NCI-H1417 (cell line): ENCODE measurements at regions not wholly inside any gene's neighbourhood (a gene's known extent, or its start where the extent isn't known, plus 50 kb on each side); places are given as distances from the start of the nearest gene placed in this dataset.
"Not testable (repeated sequence)": the region's sequence is repeated elsewhere in the genome, so short reads cannot be mapped to it uniquely, and the experiment has no call there.

Experiments used
- DNase-seq, 3 experiments: peaks; one replicate each; lab custom pipeline; 2025; lab: John Stamatoyannopoulos, UW

DNA sequence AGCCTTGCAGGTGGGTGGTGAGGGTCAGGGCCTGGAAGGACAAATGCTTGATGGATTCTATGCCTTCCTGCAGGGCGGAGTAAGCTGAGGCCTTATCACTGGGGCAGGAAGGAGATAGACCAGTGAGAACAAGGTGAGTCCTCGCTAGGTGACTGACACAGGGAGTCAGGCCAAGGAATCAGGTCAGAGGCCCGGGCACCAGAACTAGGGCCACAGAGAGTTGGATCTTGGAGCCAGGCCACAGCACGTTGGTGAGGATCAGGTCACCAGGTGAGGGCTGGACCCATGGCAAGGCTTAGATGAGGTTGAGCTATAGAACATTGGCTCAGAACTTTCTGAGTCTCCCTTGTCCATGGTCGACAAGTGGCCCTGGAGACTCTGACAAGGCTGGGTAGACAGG is 328.2 kb downstream of the FOXO1 start:
- no peak for DNase-seq

DNA sequence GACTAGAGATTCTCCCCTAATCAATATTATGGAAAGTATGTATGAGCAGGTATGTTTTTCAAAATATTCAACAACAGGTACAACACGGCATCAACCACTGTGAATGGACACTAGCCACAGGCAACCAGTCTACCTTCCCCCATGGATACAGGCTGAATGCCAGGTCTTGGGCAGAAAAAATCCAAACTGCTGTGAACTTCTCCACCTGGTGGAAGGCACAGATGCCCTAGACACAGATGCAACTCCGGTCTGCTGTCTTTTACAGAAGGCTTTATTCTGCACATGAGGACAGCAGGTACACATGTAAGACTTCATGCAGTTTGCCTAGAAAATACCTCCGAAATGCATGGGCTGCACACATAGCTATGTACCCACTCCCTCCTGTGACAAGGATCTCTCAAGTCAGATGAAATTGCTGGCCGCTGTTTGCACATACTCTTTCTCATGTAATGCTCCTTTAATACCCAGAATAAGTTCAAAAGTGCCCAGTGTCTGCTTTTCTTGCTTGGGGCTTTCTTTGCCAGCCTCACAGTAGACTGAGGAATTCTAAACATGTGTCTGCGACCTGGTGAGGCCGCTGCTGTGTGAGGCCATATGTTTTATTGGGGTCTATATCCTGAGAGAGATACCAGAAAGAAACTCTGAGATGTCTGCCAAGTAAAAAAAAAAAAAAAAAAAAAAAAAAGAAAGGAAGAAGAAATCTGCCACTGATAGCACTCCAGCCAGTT is 325.9 kb downstream of the FOXO1 start:
- DNase-seq, result no peak

DNA sequence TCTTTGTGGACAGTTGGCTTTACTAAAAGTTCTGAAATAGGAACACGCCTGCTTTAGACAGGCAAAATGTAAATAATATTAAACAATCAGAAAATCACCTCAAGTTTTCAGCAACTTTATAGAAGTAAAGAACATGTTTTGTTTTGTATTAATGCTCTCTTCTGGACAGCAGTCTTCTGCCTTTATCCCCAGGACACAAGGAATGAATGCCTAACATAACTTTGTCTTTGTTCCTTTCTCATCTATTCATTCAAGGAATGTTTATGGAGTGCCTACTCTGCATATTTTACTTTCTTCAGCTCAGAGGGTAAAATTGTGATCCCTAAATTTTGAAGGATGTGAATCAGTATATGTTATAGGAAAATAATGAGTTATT is 325.4 kb downstream of the FOXO1 start:
- no peak for DNase-seq

DNA sequence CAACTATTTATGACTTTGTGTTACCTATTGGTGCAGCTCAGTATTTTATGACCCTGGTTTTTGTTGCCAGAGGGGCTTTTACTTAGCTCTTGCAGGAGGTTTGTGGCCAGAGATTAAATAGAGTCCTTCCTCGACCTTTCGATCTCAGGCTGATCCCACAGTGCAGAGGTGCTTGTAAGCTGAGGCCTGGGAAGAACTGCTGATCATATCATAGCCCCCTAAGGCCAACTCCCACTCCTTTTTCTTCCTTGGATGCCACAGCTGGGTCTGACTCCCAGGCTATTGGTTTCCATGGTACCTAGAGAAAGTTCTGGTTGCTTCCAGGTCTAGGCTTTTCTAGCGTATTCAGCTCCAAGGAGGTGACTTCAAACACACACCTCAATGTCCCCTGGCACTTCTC is 324.9 kb downstream of the FOXO1 start:
- no peak for DNase-seq

DNA sequence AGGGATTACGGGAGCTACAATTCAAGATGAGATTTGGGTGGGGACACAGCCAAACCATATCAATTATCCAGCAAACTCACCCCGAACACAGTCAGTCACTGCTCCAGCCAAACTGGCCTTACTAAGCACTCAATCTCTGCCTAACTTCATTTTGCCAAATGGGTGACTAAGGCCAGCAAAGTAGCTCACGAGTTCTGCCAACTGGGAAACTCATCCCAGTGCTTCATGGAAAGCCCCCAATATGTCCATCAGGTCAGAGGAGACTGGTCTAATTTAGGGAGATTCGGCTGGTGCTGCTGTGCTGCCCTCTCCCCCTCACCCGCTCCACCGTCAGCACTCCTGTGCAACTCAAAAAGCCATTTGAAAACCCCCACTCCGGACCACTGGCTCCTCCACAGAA is 324.0 kb downstream of the FOXO1 start:
- no peak for DNase-seq

DNA sequence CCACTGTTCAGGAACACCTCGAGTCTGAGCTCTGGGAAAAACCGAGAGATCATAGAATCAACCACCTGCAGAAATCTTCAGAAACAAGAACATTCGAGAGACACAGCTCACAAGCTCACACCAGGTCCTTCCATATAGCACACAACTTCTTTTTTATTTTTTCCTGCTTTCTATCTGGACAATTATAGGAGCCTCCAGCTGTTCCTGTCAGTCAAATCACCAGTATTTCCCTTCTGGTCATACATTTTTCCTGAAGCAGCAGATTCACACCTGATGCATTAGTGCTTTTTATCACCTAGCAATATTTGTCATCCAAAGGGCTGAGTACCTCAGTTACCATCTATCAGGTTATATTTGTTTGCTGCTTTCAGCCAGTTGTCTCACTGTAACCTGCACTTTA is 323.5 kb downstream of the FOXO1 start:
- no peak for DNase-seq

DNA sequence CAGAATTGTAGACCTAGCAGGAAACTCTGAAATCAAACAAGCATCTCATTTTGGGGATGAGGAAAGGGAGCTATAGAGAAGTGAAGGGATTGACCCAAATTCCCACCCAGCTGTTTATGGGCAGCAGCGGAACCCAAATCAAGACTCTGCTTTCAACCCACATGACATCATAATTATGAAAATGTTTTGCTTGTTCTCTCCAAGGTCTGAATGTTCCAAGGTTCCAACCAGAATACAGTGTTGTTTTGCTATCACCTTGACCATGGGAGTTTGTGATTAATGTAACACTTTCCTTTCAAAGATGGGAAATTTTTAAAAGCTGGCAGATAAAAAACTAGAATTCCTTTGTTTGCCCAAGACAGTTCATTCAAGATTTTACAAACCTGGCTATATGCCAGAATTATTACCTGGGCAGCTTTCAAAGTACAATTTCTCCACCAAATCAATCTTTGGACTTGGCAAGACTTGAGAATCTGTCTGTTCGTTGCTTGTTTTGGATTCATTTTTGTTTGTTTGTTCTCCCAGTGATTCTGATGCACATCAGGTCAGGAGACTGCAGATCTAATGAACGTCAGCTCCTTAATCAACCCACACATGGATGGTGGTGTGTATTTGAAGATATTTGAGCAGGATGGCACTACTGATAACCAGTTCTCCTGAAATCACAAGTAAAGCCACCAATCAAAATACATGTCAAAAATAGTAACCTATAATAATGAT is 322.7 kb downstream of the FOXO1 start:
- no peak for DNase-seq

DNA sequence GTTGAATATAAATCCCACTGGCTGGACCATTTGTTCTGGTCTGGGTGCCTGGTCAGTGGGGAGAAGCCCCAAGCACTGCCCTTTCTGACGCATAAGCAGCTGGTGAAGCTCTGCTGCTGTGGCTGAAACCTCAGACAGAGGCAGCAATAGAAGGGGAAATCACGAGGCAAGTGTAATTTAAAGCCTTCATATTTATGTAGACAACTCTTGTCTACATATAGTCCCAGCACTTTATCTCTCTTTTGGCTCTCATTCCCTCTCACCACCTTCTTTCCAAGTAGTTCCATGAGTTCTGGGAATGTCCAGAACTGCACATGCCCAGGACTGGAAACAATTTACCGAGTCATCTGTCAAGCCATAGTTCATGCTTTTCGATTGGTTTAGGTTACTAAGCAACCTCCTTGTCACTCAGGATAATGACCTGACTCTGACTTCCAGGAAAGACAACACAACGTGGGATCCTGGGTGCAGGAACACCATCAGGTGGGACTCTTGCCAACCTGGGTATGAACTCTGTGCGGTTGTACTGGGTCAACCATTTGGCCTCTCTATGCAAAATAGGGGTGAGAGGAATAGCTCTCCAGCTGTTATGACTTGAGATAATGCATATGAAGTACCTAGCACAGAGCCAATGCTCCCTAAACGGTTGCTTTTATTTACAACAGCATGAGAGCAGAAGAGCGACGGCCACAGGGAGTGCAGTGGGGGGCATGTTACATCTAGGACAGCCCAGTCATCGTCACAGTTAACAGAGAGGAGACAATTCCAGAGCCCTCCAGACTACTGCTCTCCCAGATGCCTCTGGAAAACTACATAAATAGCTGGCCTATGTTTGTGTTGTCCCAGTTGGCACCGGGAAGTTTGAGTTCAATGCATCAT is 321.9 kb downstream of the FOXO1 start:
- peak in 2 of 3 experiments; percentile 22 to 55 for DNase-seq

DNA sequence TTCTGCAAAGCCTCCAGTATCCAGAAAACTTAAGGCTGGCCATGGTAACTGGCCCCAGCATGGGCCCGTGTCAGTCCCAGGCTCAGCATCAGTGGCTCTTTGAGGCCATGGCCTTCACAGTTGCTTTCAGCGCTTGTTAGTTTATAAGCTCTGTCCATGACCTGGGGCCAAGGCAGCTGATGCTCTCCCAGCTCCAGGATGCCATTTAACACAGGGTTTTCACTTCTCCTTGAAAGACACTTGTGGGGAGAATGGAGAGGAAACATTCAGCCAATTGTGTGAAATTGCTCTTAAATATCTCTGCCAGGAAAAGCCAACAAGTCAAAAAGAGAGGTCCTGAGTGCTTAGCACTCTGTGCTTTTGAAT is 321.3 kb downstream of the FOXO1 start:
- peak in 1 of 3 experiments; percentile 29 for DNase-seq

DNA sequence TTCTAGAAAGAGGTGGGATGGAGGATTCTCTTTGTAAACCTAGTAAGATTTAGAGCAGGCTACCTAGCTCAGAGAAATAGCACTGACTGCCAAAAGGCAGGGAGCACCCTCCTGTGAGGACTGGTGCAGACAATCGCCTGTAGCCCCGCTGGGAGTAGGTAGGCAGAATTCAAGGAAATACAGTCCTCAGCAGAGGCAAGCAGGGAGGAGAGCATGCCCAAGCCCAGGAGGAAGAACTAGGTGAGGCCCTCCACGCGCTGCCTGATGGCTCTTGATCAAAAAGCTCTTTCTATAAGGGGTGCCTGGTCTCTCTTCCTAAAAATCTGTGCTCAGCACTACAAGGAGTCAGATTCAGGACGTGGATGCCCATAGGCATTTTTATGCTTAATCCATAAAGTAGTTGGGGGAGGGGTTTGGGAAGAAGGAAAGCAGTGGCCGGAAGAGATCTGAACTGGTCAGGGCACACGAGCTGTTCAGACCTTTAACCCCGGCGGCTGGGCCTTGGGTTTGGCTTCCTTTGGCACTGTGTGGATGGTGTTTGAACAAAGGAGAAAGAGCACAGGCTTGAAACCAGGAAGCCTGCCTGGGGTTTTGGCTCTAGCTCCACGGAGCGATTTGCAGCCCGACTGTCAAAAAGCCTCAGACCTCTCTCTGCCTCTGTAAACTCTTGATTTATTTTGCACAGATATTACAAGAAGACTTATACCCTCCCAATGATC is 320.6 kb downstream of the FOXO1 start:
- DNase-seq, result no peak

DNA sequence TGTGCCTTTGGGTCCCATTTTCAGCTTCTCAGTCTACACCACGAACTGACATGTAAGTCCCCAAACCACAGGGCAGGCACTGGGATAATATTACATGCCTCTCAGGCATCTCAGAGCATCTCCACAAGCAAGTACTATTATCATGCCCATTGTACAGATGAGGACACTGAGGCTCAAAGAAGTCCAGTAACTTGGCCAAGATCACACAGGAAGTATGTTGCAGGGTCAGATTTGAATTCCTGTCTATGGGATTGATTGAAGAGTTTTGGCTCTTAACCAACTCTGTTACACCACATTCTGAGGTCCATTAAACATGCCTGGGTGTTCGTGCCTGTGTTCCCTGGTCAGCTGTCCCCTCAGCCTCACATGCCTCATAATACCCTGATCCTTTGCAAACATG is 319.8 kb downstream of the FOXO1 start:
- no peak for DNase-seq

DNA sequence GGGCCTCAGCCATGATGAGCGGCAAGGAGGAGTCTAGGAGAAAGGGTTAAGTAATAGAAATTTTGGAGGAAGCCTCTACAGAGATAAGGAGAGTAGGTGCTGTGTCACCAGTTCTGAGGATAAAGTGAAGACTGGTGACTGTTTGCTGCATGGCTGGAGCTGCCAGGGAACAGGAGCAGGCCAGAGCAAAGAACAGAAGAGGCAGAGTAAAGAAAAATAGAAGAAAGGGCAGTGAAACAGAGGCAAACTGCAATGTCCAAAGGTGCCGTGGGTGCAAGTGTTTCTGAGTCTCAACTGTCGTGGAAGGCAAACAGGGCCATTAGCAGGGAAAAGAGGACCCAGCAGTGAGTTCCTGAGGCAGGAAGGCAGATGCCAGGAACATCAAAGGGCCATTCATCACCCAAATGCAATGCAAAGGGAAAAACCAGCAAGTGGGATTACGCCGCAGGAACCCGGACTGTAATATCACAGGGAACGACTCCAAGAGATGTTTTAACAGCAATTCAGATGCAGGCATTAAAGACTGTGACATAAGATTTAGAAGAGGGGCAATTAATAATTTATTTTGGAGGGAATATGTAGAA is 318.3 kb downstream of the FOXO1 start:
- no peak for DNase-seq

DNA sequence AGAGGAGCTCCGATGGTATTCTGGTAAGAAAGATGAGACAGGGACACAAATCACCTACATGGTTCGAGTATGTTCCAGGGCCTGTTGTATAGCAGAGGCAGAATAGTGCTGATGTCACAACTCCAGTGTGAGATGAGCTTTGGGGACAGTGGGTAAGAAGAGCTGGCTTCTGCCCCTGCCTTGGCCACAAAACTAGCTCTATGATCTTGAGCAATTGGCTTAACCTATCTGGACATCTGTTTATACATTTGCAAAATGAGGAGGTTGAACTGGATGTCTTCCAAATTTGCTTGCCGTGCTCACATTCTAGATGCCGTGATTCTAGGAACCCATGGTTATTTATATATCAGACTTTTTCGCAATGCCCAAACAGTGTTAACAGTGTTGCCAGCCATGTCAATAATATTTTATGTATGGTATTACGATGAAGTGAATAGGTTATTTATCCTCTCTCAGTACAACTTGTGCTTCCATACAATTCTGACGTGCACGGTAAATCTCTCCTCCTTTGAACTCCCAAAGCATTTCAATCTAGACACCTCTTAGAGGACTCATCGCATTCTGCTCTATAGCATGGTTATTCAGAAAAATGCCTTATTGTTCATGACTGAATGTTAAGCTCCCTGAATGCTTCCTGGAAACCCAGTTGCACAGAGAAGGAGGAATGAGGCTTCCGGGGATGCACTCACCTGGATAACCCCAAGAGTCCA is 316.0 kb downstream of the FOXO1 start:
- DNase-seq, result no peak

DNA sequence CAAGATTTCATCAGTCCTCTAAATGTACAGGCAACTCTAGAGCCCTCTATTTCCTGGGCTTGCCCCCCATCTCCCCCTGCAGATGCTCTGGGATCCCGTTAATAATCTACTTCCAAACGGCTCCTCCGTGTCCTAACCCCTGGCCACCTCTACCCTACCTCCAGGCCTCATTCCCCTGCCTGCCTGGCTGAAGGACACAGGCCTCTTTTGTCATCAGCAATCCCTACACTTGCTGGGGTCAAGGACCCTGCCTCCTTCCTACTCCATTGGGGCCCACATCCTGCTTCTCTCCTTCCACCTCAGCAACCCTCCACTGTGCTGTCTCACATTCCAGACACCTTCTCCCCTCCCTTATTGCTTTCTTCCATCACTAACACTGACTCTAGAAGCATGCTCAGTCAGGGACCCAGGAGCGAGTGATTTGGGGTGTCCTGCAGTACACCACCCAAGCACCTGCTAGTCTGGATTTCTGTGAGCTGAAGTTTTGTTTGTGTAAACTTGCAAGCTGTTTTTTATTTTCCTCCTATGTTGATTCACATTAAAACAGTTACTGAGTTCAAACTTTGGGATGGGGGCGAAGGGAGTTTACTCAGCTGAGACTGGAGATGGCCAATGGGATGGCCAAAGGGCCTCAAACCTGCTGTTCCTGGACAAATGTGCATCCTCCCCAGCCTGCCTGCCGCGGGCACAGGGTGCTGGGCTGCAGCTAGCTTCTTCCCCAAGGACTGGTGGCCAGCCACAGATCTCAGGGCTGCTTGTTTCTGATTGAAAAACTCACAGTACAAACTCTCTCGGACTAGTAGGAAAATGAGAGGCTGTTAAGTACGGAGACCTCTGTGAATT is 314.7 kb downstream of the FOXO1 start:
- no peak for DNase-seq

DNA sequence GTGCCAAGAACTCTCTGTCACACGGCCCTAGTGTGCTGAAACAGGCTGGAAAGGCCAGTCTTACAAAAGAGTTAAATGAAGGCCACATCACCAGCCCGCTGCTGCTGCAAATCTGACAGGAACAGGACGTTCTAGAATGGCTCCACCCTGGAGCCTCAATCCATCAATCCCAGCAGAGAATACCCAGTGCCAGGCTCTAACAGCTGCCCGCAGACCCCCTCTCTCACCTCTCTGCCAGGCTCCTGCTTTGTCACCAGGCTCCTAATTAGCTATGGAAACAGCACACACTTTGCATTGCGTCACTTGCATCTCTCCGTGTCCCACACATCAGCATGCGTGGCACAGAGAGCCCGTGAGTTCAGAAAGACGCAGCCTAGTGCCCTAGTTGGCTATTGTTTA is 314.1 kb downstream of the FOXO1 start:
- DNase-seq, result peak in 1 of 3 experiments; percentile 3

DNA sequence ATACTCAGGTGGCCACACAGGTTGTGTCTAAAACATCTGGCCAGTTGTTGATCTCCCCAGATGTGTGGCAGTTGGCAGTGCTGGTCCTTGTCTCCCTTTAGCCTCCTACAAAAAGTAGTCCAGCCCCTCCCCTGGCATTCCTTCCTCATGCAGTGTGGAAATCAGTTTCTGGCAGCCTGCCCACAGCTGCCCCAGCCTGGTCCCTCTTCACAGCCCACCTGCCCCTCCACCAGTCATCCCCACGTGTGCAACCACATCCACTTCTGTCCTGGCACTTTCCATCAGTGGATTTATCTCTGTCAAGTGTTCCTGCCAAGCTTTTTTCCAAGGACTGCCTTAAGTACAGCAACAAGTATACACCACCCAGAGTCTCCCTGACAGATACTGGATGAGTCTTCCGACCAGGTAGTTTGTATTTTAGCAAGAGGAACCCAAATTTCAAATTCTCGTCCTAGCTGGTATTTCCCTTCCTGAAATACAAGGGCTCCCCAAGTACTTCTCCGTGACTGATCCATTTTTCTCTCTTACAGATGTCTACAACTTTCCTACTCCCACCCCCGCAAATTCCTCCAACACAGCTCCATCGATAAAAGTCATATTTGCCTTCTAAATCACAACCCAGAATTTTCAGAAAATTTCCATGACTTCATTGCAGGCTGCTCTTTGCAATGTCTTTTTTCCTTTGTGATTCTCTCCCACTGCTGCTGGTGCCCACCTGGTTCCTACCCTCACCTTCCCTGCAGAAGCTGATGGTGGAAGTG is 313.5 kb downstream of the FOXO1 start:
- DNase-seq, result peak in 1 of 3 experiments; percentile 27

DNA sequence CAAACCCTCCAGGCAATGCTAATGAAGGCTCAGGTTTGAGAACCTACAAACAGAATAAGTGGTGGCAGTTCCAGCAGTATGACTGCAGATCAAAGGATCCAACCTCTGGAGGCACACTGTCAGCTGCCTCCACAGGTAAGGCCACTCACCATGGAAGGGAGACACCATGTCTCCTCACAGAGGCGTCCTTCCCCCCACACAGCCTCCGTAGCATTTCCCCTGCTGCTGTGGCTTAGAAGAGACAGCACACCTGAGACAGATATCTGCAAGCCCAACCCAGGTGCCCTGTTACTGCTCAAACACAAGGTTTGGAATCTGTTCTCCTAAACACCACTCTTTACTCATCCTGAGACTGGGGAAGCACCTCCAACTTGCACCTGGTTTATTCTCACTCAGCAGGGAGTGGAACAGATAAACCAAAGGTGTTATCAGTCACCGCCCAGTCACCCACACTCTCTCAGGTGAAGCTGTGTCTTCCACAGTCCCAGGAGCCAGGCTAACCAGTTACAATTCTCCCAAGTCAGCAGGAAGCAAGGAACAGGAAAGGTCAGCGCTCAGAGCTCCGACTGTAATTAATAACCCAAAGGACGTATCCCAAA is 311.2 kb downstream of the FOXO1 start:
- no peak for DNase-seq

DNA sequence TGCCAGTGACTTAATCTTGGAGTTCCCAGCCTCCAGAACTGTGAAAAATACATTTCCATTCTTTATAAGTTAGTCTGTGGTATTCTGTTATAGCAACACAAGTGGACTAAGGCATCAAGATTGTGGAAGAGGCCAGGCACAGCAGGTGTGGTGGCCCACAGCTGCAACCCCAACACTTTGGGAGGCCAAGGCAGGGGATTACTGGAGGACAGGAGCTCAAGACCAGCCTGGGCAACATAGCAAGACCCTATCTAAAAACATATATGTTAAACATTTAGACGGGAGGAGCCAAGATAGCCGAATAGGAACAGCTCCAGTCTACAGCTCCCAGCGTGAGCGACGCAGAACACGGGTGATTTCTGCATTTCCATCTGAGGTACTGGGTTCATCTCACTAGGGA is 310.4 kb downstream of the FOXO1 start:
- no peak for DNase-seq

DNA sequence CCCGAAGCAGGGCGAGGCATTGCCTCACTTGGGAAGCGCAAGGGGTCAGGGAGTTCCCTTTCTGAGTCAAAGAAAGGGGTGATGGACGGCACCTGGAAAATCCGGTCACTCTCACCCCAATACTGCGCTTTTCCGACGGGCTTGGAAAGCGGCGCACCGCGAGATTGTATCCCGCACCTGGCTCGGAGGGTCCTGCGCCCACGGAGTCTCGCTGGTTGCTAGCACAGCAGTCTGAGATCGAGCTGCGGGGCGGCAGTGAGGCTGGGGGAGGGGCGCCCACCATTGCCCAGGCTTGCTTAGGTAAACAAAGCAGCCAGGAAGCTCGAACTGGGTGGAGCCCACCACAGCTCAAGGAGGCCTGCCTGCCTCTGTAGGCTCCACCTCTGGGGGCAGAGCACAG is 310.0 kb downstream of the FOXO1 start:
- not testable (repeated sequence) for DNase-seq
